WTC11 (cell line): ENCODE measurements at regions not wholly inside any gene's neighbourhood (a gene's known extent, or its start where the extent isn't known, plus 50 kb on each side); places are given as distances from the start of the nearest gene placed in this dataset.

ENCODE experiments used
- ATAC-seq: fragments of 200-7000 bp; cut with Tn5 transposase; 2 replicates; pipeline ENCODE4 v1.10.0; 2021; ENCODE audit warnings: mild to moderate bottlenecking, moderate library complexity
- CTCF ChIA-PET: fragments of 300-600 bp; sonication (Branson Sonifier 250); formaldehyde crosslinking; loops from one replicate; lab custom pipeline; 2021; ENCODE audit warnings: antibody characterized with exemption; lab: Charles Lee
- POLR2A ChIA-PET: fragments of 350-600 bp; sonication (Branson Sonifier 250); formaldehyde crosslinking; loops from one replicate; lab custom pipeline; 2021; ENCODE audit warnings: antibody characterized with exemption; lab: Charles Lee
- DNase-seq: peaks from one replicate; pipeline ENCODE4 v3.0.0; 2021; ENCODE audit warnings: low spot score
- H3K27ac Mint-ChIP-seq: 2 replicates; pipeline ENCODE4 v1.8.0; 2021; ENCODE audit warnings: mixed read lengths
- H3K27me3 Mint-ChIP-seq: 2 replicates; pipeline ENCODE4 v1.8.0; 2021; ENCODE audit warnings: low read depth, mild to moderate bottlenecking, moderate library complexity, mixed read lengths
- H3K36me3 Mint-ChIP-seq: 2 replicates; pipeline ENCODE4 v1.8.0; 2021; ENCODE audit warnings: mixed read lengths
- H3K4me1 Mint-ChIP-seq: 2 replicates; pipeline ENCODE4 v1.8.0; 2022; ENCODE audit warnings: mixed read lengths
- H3K4me3 Mint-ChIP-seq: 2 replicates; pipeline ENCODE4 v1.8.0; 2021; ENCODE audit warnings: mild to moderate bottlenecking, moderate library complexity, mixed read lengths
- H3K9me3 Mint-ChIP-seq: 2 replicates; pipeline ENCODE4 v1.8.0; 2021; ENCODE audit warnings: mixed read lengths
- ATF1 ChIP-seq: sonication (generic); formaldehyde crosslinking; IDR thresholded peaks from 2 replicates; pipeline ENCODE4 v1.8.1; 2023; ENCODE audit warnings: mild to moderate bottlenecking, moderate library complexity, missing genetic modification reagents
- ATF3 ChIP-seq: sonication (generic); formaldehyde crosslinking; conservative IDR thresholded peaks from 2 replicates; pipeline ENCODE4 v1.8.1; 2022; ENCODE audit warnings: mild to moderate bottlenecking, missing genetic modification reagents
- CREB1 ChIP-seq: sonication (generic); formaldehyde crosslinking; IDR thresholded peaks from 2 replicates; pipeline ENCODE4 v1.8.0; 2023; ENCODE audit warnings: mild to moderate bottlenecking, missing genetic modification reagents
- ETV6 ChIP-seq: sonication (generic); formaldehyde crosslinking; IDR thresholded peaks from 2 replicates; pipeline ENCODE4 v1.8.1; 2022; ENCODE audit warnings: mild to moderate bottlenecking, missing genetic modification reagents
- FOXJ3 ChIP-seq: sonication (generic); formaldehyde crosslinking; IDR thresholded peaks from 2 replicates; pipeline ENCODE4 v1.9.0; 2021; ENCODE audit warnings: missing genetic modification reagents, mild to moderate bottlenecking, borderline replicate concordance
- FOXK1 ChIP-seq: sonication (generic); formaldehyde crosslinking; IDR thresholded peaks from 2 replicates; pipeline ENCODE4 v1.8.0; 2022; ENCODE audit warnings: mild to moderate bottlenecking, moderate library complexity, missing genetic modification reagents
- GTF2I ChIP-seq: fragments of 250-450 bp; sonication (Bioruptor Pico); conservative IDR thresholded peaks from 2 replicates; pipeline ENCODE4 v1.4.0; 2021; ENCODE audit warnings: mild to moderate bottlenecking
- IRF2 ChIP-seq: sonication (generic); formaldehyde crosslinking; IDR thresholded peaks from 2 replicates; pipeline ENCODE4 v1.8.0; 2022; ENCODE audit warnings: low read depth, missing genetic modification reagents, borderline replicate concordance
- JUN ChIP-seq: sonication (generic); formaldehyde crosslinking; IDR thresholded peaks from 2 replicates; pipeline ENCODE4 v1.8.0; 2023; ENCODE audit warnings: mild to moderate bottlenecking, missing genetic modification reagents
- MAX ChIP-seq: sonication (generic); formaldehyde crosslinking; IDR thresholded peaks from 2 replicates; pipeline ENCODE4 v1.8.0; 2022; ENCODE audit warnings: mild to moderate bottlenecking, missing genetic modification reagents
- RORB ChIP-seq: fragments of 250-450 bp; sonication (Bioruptor Pico); IDR thresholded peaks from 2 replicates; pipeline ENCODE4 v1.9.0; 2021; ENCODE audit warnings: mild to moderate bottlenecking
- SMAD4 ChIP-seq: sonication (generic); formaldehyde crosslinking; IDR thresholded peaks from 2 replicates; pipeline ENCODE4 v1.8.0; 2022; ENCODE audit warnings: mild to moderate bottlenecking, missing genetic modification reagents
- SOX15 ChIP-seq: fragments of 250-450 bp; sonication (Bioruptor Pico); IDR thresholded peaks from 2 replicates; pipeline ENCODE4 v1.9.0; 2021; ENCODE audit warnings: mild to moderate bottlenecking
- SP1 ChIP-seq: sonication (generic); formaldehyde crosslinking; conservative IDR thresholded peaks from 2 replicates; pipeline ENCODE4 v1.8.1; 2022; ENCODE audit warnings: missing genetic modification reagents
- TCF7 ChIP-seq: sonication (generic); formaldehyde crosslinking; IDR thresholded peaks from 2 replicates; pipeline ENCODE4 v1.8.0; 2022; ENCODE audit warnings: mild to moderate bottlenecking, low read depth, missing genetic modification reagents, moderate library complexity
- TEAD1 ChIP-seq: sonication (generic); formaldehyde crosslinking; IDR thresholded peaks from 2 replicates; pipeline ENCODE4 v1.8.0; 2022; ENCODE audit warnings: mild to moderate bottlenecking, missing genetic modification reagents
- ZSCAN18 ChIP-seq: fragments of 250-450 bp; sonication (Bioruptor Pico); IDR thresholded peaks from 2 replicates; pipeline ENCODE4 v2.1.2; 2022; ENCODE audit warnings: mild to moderate bottlenecking, moderate library complexity
- TF ChIP-seq, protein P1 (sequence below): sonication (generic); formaldehyde crosslinking; IDR thresholded peaks from 2 replicates; pipeline ENCODE4 v1.8.1; 2023; ENCODE audit warnings: mild to moderate bottlenecking, moderate library complexity, missing genetic modification reagents
- TF ChIP-seq, protein P2 (sequence below): sonication (generic); formaldehyde crosslinking; conservative IDR thresholded peaks from 2 replicates; pipeline ENCODE4 v1.8.1; 2023; ENCODE audit warnings: mild to moderate bottlenecking, low read depth, missing genetic modification reagents, moderate library complexity
- TF ChIP-seq, protein P3 (sequence below): fragments of 250-450 bp; sonication (Bioruptor Pico); IDR thresholded peaks from 2 replicates; pipeline ENCODE4 v1.9.0; 2021; ENCODE audit warnings: moderate library complexity, mild to moderate bottlenecking, inconsistent platforms, borderline replicate concordance

DNA sequence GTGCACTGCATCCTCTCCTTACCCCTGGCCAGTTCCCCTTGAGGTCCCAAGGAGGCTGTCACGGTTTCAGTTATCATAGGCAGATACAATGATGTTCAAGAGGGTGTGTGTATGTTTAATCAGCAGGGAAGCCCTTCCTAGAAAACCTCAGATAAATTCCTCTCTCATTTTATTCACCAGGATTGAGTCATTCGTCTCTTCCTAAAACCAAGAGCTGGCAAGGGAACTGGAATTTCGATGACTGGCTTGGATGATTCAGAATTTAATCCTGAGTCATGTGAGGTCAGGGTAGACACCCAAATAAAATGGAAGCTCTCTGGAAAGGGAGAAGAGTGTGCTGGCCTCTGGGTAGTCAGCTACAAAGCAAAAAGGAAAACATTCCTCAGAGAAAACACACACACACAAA is 106.2 kb upstream of the RAPGEF2 start:
- Mint-ChIP-seq H3K27ac (no peak overlapping the region), H3K9me3 (no peaks in the 10 kb centered on the region), H3K36me3 (no peaks in the 10 kb centered on the region), H3K27me3 (no peaks in the 10 kb centered on the region), H3K4me3 (no peak overlapping the region), H3K4me1 (no peaks in the 10 kb centered on the region)
- no peak; the same call in 1 of the 2 replicates for ATAC-seq
- DNase-seq = no peak
- TF ChIP-seq TCF7 (CRISPR knock-in tag) = no peak
- no peak for TF ChIP-seq ZSCAN18 (CRISPR knock-in tag)
- no peak for TF ChIP-seq GTF2I (CRISPR knock-in tag)
- no peak for TF ChIP-seq TEAD1 (CRISPR knock-in tag)
- no peak for TF ChIP-seq SOX15 (CRISPR knock-in tag)
- TF ChIP-seq ATF3 (CRISPR knock-in tag) = no peak
- TF ChIP-seq SMAD4 (CRISPR knock-in tag) = no peak
- TF ChIP-seq ETV6 (CRISPR knock-in tag) = no peak
- no peak for TF ChIP-seq ATF1 (CRISPR knock-in tag)
- TF ChIP-seq JUN = no peak
- TF ChIP-seq FOXK1 (CRISPR knock-in tag) = no peak
- TF ChIP-seq SP1 = no peak
- no peak for TF ChIP-seq RORB (CRISPR knock-in tag)
- TF ChIP-seq MAX (CRISPR knock-in tag) = no peak
- TF ChIP-seq, protein P1, sequence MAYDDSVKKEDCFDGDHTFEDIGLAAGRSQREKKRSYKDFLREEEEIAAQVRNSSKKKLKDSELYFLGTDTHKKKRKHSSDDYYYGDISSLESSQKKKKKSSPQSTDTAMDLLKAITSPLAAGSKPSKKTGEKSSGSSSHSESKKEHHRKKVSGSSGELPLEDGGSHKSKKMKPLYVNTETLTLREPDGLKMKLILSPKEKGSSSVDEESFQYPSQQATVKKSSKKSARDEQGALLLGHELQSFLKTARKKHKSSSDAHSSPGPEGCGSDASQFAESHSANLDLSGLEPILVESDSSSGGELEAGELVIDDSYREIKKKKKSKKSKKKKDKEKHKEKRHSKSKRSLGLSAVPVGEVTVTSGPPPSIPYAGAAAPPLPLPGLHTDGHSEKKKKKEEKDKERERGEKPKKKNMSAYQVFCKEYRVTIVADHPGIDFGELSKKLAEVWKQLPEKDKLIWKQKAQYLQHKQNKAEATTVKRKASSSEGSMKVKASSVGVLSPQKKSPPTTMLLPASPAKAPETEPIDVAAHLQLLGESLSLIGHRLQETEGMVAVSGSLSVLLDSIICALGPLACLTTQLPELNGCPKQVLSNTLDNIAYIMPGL (CRISPR knock-in tag) = no peak
- TF ChIP-seq, protein P2, sequence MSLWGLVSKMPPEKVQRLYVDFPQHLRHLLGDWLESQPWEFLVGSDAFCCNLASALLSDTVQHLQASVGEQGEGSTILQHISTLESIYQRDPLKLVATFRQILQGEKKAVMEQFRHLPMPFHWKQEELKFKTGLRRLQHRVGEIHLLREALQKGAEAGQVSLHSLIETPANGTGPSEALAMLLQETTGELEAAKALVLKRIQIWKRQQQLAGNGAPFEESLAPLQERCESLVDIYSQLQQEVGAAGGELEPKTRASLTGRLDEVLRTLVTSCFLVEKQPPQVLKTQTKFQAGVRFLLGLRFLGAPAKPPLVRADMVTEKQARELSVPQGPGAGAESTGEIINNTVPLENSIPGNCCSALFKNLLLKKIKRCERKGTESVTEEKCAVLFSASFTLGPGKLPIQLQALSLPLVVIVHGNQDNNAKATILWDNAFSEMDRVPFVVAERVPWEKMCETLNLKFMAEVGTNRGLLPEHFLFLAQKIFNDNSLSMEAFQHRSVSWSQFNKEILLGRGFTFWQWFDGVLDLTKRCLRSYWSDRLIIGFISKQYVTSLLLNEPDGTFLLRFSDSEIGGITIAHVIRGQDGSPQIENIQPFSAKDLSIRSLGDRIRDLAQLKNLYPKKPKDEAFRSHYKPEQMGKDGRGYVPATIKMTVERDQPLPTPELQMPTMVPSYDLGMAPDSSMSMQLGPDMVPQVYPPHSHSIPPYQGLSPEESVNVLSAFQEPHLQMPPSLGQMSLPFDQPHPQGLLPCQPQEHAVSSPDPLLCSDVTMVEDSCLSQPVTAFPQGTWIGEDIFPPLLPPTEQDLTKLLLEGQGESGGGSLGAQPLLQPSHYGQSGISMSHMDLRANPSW (CRISPR knock-in tag) = no peak
- TF ChIP-seq IRF2 (CRISPR knock-in tag) = no peak
- no peak for TF ChIP-seq CREB1
- TF ChIP-seq, protein P3, sequence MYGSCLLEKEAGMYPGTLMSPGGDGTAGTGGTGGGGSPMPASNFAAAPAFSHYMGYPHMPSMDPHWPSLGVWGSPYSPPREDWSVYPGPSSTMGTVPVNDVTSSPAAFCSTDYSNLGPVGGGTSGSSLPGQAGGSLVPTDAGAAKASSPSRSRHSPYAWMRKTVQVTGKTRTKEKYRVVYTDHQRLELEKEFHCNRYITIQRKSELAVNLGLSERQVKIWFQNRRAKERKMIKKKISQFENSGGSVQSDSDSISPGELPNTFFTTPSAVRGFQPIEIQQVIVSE (CRISPR knock-in tag) = no peak
- TF ChIP-seq FOXJ3 (CRISPR knock-in tag) = no peak
- ChIA-PET CTCF (interaction anchor here (1.0 to 1.6 kb wide), 2 partner anchors 9 to 20 kb away, joined by 3 to 6 read pairs; no protein-coding TSS in a partner anchor), POLR2A (no interaction called here)
